8988T (cell line): ENCODE measurements at regions not wholly inside any gene's neighbourhood (a gene's known extent, or its start where the extent isn't known, plus 50 kb on each side); places are given as distances from the start of the nearest gene placed in this dataset.
"Not testable (repeated sequence)": the region's sequence is repeated elsewhere in the genome, so short reads cannot be mapped to it uniquely, and the experiment has no call there.

ENCODE experiments used
- DNase-seq: peaks from one replicate; pipeline ENCODE4 v3.0.0; 2011

- no peak for DNase-seq
Measured at GRCh38 chr6:21745543-21746337, 152.2 kb downstream of the SOX4 start.

GRCh38 chr6:21747441-21747840, 153.9 kb downstream of the SOX4 start:
- DNase-seq: no peak

- DNase-seq: no peak
Measured at GRCh38 chr6:21748343-21749056, 154.9 kb downstream of the SOX4 start.

GRCh38 chr6:21749754-21750153, 156.2 kb downstream of the SOX4 start:
- DNase-seq: no peak

GRCh38 chr6:21750575-21750974, 157.0 kb downstream of the SOX4 start:
- DNase-seq: no peak

DNA sequence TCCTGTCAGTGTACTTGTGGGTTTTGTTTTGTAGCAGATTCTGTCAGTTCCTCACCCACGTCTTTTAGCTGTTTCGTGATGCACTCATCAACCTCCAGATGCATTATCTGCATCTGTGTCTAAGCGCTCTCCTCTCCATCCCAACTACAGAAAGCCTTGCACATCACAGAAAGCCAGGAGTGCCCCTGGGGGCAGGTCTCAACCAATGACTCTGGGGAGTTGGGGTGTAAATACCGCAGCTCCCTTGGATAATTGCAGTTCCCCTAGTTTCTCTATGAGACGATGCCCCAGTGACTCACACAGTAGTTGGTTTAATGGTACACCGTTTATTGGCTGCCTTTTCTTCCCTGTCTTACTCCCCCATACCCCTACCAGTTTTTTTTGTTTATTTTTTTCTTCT, 158.1 kb downstream of the SOX4 start:
- DNase-seq: no peak

DNA sequence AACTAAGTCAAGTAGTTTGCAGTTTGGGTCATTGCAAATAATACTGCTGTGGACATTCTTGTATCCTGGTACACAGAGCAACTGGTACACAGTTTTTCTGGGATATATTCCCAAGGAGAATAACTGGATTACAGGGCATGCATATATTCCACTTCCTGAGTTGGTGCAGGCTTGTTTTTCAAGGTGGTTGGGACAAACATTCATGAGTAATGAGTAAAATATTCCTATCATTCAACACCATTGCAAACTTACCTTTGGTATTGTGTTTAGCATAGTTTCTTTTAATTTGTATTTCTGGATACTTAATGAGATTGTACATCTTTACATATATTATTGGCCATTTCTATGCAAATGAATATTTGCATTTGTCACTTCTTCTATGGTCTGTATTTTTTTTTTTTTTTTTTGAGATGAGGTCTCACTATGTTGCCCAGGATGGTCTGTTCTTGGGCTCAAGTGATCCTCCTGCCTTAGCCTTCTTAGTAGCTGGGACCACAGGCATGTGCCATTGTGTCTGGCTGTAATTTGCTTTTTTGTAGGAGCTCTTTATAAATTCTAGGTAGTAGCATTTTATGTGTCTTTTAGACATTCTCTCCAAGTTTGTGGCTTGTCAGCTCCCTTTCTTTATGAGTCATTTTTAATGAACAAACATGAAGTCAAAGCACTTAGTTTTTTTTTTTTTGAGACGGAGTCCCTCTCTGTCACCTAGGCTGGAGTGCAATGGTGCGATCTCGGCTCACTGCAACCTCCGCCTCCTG, 158.7 kb downstream of the SOX4 start:
- no peak for DNase-seq

DNA sequence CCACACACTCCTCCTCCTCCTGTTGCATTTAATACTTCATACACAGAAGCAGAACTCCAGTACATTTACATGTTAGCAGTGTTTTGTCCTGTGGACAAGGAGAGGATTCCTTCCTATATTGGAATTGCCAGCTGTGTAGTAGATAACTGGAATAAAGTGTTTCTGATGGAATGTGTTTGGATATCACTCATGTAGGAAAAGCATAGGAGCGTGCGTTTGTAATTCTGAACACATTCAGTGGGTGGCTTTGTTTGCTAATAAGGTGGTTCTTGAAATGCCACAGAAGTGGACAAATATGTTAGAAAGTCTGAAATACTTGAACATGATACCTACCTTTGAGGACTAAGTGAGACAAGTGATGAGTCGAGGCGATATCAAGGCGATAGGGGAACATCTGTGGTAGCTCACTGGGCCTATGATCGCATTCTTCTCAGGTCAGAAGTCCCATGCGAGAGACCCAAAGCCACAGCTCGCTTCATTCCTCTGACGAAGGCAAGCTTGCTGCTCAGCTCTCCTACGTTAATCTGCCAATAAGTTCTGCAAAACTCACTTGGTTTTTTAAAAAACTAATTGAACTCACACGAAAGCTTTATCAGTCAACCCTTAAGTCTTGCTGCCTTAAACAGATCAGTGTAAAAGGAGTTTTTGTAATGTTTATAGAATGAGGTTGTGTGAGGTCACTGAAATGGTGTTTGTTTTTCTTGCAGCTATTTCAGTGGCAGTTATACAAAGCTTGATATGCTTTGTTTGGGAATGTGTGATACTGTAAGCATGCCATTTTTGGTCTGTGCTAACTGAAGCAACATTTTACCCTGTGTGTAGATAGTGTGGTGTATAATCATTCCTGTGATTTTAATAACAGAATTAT, 159.9 kb downstream of the SOX4 start:
- DNase-seq: no peak

DNA sequence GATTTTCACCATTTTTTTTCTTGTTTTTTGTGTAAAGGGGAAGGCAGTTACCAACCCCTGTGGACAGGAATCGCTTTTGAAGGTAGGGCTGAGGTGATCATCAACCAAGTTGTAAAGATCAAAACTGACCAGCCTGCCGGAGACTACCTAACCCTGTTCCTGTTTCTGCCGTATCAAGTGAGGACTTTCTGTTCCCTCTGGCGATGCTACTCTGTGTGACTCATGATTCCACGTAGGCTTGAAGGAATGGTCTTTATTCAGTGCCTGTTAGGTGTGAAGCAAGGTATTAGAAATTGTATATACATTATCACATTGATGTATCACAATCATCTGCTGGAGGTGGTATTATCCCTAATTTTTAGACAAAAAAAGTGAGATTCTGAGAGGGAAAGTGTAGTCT, 161.3 kb downstream of the SOX4 start:
- DNase-seq: peak; percentile 26

DNA sequence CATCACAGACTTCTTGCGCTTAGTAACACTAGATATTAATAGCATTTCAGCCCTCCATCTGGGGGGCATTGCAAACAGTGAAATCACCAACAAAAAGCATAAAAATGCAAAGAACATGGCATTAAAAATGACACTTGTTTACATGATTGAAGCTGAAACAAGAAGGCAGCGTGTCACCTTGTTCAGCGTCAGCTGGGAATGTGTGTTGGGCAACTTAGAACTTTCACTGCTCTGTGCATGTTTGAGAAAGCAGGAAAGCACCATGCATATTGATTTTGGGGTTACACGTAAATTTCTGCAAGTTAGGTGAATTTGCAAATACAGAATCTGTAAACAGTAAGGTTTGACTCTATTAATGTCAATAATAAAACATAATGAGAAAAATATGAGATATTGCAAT, 162.9 kb downstream of the SOX4 start:
- no peak for DNase-seq

DNA sequence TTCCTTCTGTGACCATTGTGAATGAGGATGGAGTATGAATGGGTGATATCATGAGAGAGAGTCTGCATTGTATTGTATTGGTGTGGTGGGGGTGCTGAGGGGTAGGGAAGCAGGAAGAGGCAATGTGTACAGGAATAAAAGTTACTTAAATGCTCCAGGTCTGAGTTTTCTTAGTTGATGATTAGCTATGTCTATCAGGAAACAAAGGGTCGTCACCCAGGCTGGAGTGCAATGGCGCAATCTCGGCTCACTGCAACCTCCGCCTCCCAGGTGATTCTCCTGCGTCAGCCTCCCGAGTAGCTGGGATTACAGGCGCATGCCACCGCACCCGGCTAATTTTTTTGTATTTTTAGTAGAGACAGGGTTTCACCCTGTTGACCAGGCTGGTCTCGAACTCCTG, 163.8 kb downstream of the SOX4 start:
- not testable (repeated sequence) for DNase-seq

DNA sequence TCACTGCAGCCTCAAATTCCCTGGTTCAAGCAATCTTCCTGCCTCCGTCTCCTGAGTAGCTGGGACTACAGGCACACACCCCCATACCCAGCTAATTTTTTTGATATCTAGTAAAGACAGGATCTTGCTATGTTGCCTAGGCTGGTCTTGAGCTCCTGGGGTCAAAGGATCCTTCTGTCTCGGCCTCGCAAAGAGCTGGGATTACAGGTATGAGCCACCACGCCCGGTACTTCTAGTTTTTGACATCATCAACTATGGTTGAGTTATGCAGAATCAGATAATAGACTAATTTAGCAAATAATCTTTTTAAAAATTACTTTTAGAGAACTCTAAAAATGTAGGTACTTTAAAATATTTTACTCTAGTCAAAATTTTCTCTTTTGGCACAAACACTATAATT, 166.2 kb downstream of the SOX4 start:
- no peak for DNase-seq

GRCh38 chr6:21761053-21761730, 167.6 kb downstream of the SOX4 start:
- not testable (repeated sequence) for DNase-seq

DNA sequence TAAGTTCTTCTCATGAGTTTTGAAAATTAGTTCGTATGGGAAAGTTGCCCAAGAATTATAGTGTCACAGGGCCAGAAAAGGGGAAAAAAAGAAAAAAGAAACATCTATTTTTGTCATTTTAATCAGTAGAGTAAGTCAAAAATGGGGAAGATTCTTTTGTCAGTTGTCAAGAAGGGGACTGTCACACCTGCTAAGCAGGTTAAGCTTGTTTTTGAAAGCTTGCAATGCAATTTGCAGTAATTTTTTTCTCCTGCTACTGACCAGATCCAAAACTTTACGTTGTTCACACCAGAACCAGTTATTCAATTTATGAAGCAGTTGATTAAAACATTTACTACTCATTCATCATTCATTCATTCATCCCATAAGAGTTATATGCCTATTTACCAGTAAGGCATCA, 171.4 kb downstream of the SOX4 start:
- DNase-seq: no peak

- DNase-seq: no peak
Measured at GRCh38 chr6:21767891-21768648, 174.5 kb downstream of the SOX4 start.

- no peak for DNase-seq
Measured at GRCh38 chr6:21769405-21769861, 175.9 kb downstream of the SOX4 start.

GRCh38 chr6:21769968-21770367, 176.4 kb downstream of the SOX4 start:
- no peak for DNase-seq

DNA sequence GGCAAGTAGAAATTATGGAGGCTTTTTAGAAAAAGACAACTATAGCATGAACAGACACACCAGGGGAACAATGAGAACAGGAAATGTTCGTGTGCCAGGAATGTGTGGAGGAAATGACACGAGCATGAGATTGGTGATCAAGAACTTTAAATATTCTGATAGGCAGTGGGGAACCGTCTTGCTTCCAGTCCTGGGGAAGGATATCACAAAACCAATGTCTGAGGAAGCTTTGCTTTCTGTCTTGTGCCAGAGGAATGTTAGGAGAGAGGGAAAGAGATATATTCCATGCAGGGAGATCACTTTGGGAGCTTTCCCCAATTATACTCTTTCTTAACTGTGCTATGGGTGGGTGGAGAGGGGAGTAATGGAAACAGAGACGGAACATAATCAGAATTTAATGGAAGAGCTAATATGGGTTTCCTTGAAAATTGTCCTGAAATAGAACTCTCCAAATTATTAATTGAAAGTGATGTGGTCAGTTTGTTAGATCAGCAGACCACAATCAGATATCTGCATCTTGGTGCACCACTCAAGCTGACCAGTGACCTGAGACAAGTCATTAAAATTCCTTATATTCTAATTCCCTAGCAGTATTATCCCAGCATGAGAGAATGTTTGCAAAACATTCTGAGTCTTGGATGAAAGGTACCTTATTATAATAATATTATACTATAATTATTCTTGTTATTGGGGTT, 178.2 kb downstream of the SOX4 start:
- DNase-seq: no peak

DNA sequence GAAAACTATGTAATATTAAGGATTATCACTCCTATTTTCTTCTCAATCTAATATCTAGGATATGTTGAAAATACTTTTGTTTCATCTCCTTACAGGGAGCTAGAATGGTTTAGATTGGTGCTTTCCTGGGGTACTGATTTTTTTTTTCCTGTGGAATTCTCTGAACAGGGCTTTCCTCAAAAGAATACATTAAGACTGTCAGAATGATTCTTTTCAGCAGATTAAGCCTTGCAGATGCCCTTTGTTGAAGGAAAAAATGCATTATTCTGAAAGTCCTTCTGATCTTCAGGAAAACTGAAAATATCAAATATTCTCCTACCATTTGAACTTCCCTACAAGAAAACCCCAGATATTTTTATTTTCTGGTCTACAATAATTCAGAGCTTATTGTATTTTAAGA, 178.9 kb downstream of the SOX4 start:
- no peak for DNase-seq

GRCh38 chr6:21772884-21773575, 179.5 kb downstream of the SOX4 start:
- DNase-seq: no peak
